Skin epidermis (tissue), 12 donors: ENCODE measurements at regions not wholly inside any gene's neighbourhood (a gene's known extent, or its start where the extent isn't known, plus 50 kb on each side); places are given as distances from the start of the nearest gene placed in this dataset.

ENCODE experiments used
- H3K27ac ChIP-seq, 21 experiments: fragments of 200-600 bp; sonication (generic) in 11 of 21; one replicate each; pipeline ENCODE4 v1.5.0; 2020; ENCODE audit warnings: mild to moderate bottlenecking in 3 of 21, inconsistent platforms in 2 of 21, moderate library complexity in 2 of 21
- H3K4me3 ChIP-seq, 7 experiments: fragments of 200-600 bp; sonication (generic) in 2 of 7; one replicate each; pipeline ENCODE4 v1.5.0; 2020; ENCODE audit warnings: inconsistent platforms in 2 of 7, mild to moderate bottlenecking in 2 of 7, moderate library complexity in 1 of 7

- Histone ChIP-seq H3K4me3 (no peak overlapping the region), H3K27ac (peak overlapping the region in 1 of 21 experiments; percentile 28)
Observed at GRCh38 chr3:70806556-70806955, 494.1 kb upstream of the MDFIC2 start.

GRCh38 chr3:70806021-70806420, 493.6 kb upstream of the MDFIC2 start:
- H3K27ac ChIP-seq = peak overlapping the region in 1 of 21 experiments; percentile 49
- no peak overlapping the region for H3K4me3 ChIP-seq

- H3K4me3 ChIP-seq = no peak overlapping the region
Observed at GRCh38 chr3:70805061-70805889, 492.8 kb upstream of the MDFIC2 start.

GRCh38 chr3:70803891-70804290, 491.5 kb upstream of the MDFIC2 start:
- no peak overlapping the region for H3K4me3 ChIP-seq
- H3K27ac ChIP-seq = no peak overlapping the region

More at GRCh38 chr3:70805061-70805889, 492.8 kb upstream of the MDFIC2 start:
- H3K27ac ChIP-seq = peak overlapping the region in 4 of 21 experiments; percentile 3 to 49 (median 29)

GRCh38 chr3:70803319-70803718, 490.9 kb upstream of the MDFIC2 start:
- Histone ChIP-seq H3K4me3 (no peak overlapping the region), H3K27ac (no peak overlapping the region)

- H3K27ac ChIP-seq = no peak overlapping the region
Observed at GRCh38 chr3:70800951-70801350, 488.5 kb upstream of the MDFIC2 start.

GRCh38 chr3:70789878-70790277, 477.4 kb upstream of the MDFIC2 start:
- Histone ChIP-seq H3K27ac (no peak overlapping the region), H3K4me3 (no peak overlapping the region)

More at GRCh38 chr3:70800951-70801350, 488.5 kb upstream of the MDFIC2 start:
- H3K4me3 ChIP-seq = no peak overlapping the region

GRCh38 chr3:70780790-70781189, 468.4 kb upstream of the MDFIC2 start:
- no peak overlapping the region for H3K27ac ChIP-seq
- no peak overlapping the region for H3K4me3 ChIP-seq

GRCh38 chr3:70779296-70779695, 466.9 kb upstream of the MDFIC2 start:
- H3K27ac ChIP-seq = no peak overlapping the region
- H3K4me3 ChIP-seq = no peak overlapping the region

- H3K27ac ChIP-seq = no peak overlapping the region
- no peak overlapping the region for H3K4me3 ChIP-seq
Observed at GRCh38 chr3:70776081-70776480, 463.6 kb upstream of the MDFIC2 start.

GRCh38 chr3:70775257-70775656, 462.8 kb upstream of the MDFIC2 start:
- Histone ChIP-seq H3K4me3 (no peak overlapping the region), H3K27ac (no peak overlapping the region)

GRCh38 chr3:70774641-70775040, 462.2 kb upstream of the MDFIC2 start:
- H3K27ac ChIP-seq = no peak overlapping the region

GRCh38 chr3:70771426-70772147, 459.1 kb upstream of the MDFIC2 start:
- H3K4me3 ChIP-seq = no peak overlapping the region
- H3K27ac ChIP-seq = no peak overlapping the region

More at GRCh38 chr3:70774641-70775040, 462.2 kb upstream of the MDFIC2 start:
- H3K4me3 ChIP-seq = no peak overlapping the region

- Histone ChIP-seq H3K4me3 (no peak overlapping the region), H3K27ac (no peak overlapping the region)
Observed at GRCh38 chr3:70770650-70771049, 458.2 kb upstream of the MDFIC2 start.

- H3K4me3 ChIP-seq = no peak overlapping the region
- no peak overlapping the region for H3K27ac ChIP-seq
Observed at GRCh38 chr3:70766301-70766700, 453.9 kb upstream of the MDFIC2 start.

GRCh38 chr3:70763894-70764293, 451.5 kb upstream of the MDFIC2 start:
- no peak overlapping the region for H3K4me3 ChIP-seq
- H3K27ac ChIP-seq = no peak overlapping the region

GRCh38 chr3:70757658-70758057, 445.2 kb upstream of the MDFIC2 start:
- no peak overlapping the region for H3K4me3 ChIP-seq
- H3K27ac ChIP-seq = no peak overlapping the region

GRCh38 chr3:70755526-70755925, 443.1 kb upstream of the MDFIC2 start:
- H3K4me3 ChIP-seq = no peak overlapping the region

GRCh38 chr3:70754314-70754713, 441.9 kb upstream of the MDFIC2 start:
- Histone ChIP-seq H3K4me3 (no peak overlapping the region), H3K27ac (no peak overlapping the region)

More at GRCh38 chr3:70755526-70755925, 443.1 kb upstream of the MDFIC2 start:
- H3K27ac ChIP-seq = no peak overlapping the region

- H3K27ac ChIP-seq = no peak overlapping the region
- no peak overlapping the region for H3K4me3 ChIP-seq
Observed at GRCh38 chr3:70753572-70753971, 441.1 kb upstream of the MDFIC2 start.

GRCh38 chr3:70752051-70752450, 439.6 kb upstream of the MDFIC2 start:
- H3K4me3 ChIP-seq = no peak overlapping the region
- no peak overlapping the region for H3K27ac ChIP-seq
